ENCODE measurements at regions not wholly inside any gene's neighbourhood (a gene's known extent, or its start where the extent isn't known, plus 50 kb on each side); places are given as distances from the start of the nearest gene placed in this dataset.
A peak's percentile ranks its signal among the peaks of the same experiment; 100 is the strongest.
"Not testable (repeated sequence)": the region's sequence is repeated elsewhere in the genome, so short reads cannot be mapped to it uniquely, and the experiment has no call there.

DNA sequence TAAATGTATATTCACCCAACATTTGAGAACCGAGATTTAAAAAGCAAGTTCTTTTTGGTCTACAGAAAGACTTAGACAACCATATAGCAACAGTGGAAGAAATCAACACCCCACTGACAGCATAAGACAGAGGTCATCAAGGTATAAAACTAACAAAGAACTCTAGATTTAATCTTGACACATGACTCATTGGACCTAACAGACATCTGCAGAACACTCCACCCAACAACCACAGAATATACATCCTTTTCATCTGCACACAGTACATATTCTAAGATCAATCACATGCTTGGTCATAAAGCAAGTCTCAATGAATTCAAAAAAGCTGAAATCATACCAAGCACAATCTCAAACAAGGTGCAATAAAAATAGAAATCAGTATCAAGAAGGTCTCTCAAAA lies 65.8 kb downstream of the SPIN4 start:
- no peak for DNase-seq

DNA sequence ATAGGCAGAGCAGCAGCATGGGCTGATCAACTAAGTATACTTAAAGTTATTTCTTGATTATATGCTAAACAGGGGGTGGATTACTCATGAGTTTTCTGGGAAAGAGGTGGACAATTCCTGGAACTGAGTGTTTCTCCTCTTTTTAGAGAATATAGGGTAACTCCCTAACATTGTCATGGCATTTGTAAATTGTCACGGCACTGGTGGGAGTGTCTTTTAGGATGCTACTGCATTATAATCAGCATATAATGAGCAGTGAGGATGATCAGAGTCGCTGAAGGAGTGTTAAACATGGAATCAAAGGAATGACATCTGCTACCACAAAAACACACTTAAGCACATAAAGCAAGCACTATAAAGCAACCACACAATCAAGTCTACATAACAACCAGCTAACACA lies 66.5 kb downstream of the SPIN4 start:
- DNase-seq = no peak

DNA sequence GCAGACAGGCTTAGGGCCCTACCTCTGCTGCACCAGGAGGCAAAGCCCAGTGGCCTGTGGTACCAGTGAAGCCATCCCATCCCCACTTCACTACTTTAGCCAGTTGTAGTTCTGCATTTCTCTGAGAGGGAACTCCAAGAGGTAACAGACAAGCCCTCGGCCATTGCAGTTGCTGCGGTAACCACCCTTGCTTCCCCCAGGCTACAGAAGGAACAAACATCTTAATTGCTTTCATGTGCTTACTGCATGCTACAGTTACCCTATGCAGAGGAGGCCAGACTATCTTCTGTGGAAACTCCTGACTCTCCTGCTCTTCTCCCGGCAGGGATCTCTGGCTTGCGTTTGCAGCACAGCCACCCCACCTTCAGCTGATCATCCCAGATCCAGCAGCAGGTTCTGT lies 67.8 kb downstream of the SPIN4 start:
- DNase-seq = no peak

DNA sequence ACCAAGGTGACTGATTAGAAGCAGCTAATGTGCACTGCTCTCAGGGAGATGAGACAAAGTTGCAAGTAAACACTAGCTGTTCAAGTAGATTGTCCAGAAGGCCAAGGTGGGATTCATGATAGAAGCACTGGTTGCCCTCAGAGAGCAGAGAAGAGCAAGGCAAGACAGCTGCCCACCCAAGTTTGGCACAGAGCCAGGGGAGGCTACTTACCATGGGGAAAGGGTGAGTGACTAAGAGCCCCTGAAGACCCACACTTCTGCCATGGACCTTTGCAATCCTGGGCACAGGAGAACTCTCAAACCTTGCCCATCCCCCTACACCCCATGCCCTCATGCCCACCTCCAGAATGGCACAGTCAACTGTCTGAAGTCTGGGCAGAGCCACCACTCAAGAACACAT lies 68.3 kb downstream of the SPIN4 start:
- no peak for DNase-seq

DNA sequence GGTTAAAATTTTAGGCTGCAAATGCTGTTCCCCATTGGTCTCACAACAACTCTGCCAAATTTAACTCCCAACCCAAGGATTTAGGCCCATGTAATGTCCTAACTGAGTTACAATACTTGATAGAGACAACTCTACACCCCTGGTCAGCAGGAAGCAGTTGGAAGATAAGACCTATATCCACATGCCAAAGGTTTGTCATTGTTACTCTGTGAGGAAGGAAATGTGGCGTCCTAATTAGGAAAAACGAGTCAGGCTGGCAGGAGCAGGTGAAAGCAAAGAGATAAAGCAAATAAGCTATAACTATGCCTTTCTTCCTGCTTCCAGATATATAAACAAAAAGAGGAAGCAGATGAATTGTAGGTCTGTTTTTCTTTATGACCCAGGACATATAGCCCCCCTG lies 69.1 kb downstream of the SPIN4 start:
- DNase-seq = no peak

DNA sequence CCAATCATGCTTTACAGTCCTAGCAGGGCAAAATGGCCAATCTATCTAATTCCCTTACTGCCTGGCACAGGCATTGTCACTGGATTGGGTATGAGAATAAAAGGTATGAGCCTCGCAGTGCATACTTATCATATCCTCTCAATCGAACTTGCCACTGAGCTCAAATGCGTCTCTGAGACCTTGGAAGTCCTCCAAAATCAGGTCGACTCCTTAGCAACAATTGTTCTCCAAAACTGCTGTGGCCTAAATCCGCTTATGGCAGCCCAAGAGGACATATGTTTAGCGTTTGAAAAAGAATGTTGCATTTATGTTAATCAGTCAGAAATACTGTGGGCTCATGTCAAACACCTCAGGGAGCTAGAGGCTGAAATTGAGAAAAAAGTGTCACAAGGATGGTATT lies 69.7 kb downstream of the SPIN4 start:
- no peak for DNase-seq

DNA sequence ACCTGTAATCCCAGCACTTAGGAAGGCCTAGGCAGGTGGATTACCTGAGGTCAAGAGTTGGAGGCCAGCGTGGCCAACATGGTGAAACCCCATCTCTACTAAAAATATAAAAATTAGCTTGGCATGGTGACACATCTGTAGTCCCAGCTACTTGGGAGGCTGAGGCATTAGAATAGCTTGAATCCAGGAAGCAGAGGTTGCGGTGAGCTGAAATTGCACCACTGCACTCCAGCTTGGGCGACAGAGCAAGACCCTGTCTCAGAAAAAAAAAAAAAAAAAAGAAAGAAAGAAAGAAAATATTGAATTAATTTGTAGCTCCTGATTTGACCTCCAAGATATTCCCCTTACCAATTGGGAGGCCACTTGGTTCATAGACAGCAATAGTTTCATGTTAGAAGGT lies 73.7 kb downstream of the SPIN4 start:
- not testable (repeated sequence) for DNase-seq

DNA sequence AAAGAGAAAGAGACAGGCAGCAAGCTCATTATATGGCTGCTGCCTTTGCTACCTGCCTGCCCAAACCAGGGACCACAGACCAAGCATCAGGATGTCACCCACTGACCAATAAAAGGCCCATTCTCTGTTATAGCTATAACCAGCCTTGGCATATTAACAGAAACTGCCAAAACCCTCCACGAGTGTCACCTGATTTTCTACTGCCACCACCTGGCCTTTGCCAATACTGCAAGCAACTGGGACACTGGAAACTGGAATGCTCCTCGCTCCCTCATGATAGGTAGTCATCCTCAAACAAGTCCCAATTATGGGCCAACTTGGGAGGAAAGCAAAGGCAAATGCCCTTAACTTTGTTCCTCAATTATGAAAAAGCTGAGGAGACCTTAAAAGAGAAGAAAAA lies 76.0 kb downstream of the SPIN4 start:
- peak; percentile 1 for DNase-seq

DNA sequence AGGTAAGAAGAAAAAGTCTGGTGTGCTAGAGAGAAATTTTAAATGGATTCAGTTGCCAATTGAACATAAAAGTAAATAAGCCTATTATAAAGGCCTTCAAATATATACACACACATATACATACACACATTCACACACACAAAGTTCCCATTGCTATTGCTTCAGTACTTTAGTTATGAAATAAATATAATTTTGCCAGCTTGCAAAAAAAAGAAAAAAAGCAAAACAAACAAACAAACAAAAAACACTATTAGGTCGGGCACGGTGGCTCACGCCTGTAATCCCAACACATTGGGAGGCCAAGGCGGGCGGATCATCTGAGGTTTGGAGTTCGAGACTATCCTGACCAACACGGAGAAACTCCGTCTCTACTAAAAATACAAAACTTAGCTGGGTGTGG lies 80.3 kb downstream of the SPIN4 start:
- no peak for DNase-seq

DNA sequence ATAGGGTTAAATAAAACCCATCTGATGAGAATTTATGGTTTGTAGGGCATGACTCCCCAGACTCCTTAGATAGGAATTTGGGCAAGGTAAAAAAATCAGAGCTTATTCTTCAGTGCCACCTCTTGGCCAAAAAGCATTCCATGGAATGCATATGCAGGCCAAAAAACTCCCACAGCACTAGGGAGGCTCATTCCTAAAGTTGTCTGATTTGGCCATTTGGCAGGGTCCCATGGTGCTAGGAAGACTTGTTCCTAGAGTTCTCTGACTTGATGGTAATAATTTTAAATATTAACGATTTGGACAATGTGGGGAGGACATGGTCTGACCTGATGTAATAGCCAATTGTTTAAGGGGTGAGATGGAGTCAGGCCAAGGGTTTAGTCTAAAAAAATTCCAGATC lies 93.0 kb downstream of the SPIN4 start:
- DNase-seq = no peak

DNA sequence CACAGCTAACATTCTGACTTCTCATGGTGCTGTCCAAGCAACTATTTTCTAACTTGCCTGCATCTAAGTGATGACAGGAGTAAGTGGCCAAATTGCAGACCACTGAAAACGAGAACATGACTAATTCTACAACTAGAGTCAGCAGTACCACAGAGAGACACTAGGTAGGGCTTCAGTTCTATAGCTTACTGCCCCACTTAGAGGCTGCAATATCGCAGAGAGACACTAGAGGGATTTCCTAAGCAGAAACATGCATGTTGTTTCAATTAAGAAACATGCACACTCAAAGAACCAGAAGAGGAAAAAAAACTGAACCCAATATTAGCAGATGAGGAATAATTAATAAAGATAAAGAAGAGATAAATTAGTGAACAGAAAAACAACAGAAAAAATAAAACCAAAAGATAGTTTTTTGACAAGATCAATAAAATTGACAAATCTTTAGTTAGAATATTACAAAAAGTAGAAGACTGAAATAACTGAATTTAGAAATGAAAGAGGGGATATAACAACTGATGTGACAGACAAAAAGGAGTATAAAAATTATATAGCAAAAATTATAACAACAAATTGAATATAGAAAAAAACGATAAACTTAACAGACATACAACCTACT lies 100.8 kb downstream of the SPIN4 start:
- peak; percentile 4 for DNase-seq

DNA sequence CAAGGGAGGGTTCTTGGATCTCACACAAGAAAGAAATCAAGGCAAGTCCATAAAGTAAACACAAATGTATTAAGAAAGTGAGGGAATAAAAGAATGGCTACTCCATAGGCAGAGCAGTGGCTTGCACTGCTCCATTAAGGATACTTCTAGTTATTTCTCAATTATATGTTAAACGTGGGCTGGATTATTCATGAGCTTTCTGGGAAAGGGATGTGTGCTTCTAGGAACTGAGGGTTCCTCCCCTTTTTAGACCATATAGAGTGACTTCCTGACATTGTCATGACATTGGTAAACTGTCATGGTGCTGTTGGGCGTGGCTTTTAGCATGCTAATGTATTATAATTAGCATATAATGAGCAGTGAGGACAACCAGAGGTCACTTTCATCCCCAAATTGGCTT lies 108.4 kb downstream of the SPIN4 start:
- DNase-seq = not testable (repeated sequence)

DNA sequence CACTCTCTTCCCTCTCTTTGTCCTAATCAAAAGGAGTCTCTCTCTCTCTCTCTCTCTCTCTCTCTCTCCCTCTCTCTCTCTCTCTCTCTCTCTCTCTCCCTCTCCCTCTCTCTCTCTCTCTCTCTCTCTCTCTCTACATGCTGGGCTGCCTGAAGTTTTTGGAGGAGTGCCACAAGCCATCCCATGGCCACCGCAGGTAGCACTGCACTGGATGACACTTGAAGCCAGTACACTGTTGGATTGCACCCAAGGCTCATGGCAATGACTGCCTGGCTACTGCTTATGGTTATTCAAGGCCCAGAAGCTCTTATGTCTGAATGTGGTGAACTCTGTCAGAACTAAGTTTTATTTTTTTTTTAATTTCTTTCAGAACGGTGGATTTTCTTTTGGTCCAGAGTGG lies 115.2 kb downstream of the SPIN4 start:
- DNase-seq = not testable (repeated sequence)

DNA sequence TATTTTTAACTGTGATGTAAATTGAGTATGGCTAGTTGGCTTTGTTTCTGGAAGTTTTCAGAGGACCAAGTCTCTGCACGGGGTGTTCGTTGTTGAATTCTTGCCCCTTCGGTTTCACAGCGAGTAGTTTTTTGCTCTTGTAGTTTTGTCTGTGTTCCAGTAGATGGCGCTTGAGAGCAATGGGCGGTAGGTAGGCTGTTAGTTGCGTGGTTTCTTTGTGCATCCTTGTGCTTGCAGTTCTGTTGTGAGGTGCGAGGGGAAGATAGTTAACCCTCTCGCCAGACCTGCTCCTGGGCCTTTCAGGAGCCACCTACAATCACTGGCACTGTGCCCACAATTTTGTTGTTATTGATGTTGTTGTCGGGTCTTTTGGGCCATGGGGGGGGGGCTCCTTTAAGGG lies 118.1 kb downstream of the SPIN4 start:
- DNase-seq = not testable (repeated sequence)

DNA sequence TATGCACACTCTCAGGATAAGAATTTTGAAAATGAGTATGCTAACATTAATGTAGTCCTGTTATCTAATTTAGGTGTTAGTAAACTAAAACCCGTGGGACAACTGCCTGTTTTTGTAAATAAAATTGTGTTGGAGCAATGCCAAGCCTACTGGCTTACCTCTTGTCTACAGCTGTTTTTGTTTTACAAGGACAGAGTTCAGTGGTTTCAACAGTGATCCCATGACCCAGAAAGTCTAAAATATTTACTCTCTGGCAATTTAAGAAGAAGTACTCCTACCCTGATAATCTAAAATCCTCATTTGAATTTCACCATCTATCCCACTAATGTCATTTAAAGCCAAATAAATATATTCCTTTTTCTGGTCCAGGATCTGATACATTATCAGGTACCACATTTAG lies 132.9 kb downstream of the SPIN4 start:
- DNase-seq = not testable (repeated sequence)

DNA sequence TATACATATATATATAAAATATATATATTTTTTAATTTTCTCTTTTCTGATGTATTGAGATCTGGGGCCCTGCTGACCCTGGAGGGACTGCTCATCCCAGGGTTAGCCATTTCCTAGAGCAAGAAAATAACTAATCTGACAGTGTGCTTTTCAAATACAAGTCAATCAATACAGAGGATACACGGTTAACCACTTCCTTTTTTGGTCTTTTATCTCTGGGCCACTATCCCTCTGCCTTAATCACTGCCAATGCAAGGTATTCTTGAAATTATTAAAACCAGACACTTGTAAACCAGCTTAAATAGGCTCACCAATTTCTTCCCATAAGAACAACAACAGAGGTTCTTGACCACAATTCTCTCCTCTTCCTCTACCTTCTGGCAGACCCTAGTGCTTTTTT lies 133.6 kb downstream of the SPIN4 start:
- DNase-seq = not testable (repeated sequence)

DNA sequence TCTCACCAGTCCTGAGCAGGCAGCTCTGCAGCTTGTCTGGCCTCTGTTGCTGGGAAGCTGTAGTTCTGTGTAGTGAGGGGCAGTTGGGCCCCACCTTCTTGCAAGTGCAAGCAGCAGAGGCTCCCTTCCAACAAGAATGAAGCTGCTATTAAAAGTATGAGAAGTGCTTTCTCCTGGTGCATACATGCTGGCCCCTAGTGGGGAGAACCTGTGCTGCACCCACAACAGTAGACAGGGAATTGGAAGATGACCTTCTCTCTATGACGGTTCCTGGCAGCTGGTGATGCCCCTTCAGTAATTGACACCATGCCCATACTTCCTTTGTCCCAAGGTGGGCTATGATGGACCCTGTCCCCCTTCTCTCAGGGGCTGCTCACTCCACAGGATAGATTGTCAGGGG lies 141.5 kb downstream of the SPIN4 start:
- DNase-seq = not testable (repeated sequence)

DNA sequence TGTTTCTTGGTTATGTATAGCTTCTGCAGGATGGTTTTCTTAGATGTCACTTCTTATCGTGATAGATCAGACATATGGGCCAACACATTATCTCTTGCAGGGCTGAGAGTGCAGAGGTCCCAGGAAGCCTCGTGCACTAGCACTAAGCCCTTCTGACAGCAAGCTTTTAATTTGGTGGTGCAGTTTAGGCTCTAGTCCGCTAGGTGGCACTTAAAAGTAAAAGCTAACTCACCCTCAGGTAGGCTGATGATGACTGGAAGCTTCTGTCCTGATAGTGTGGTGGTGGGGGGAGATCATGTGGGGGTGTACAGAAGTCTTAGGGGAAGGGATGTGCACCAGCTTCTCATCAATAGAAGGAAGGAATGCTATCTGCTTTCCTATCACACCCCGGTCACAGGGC lies 142.0 kb downstream of the SPIN4 start:
- not testable (repeated sequence) for DNase-seq

DNA sequence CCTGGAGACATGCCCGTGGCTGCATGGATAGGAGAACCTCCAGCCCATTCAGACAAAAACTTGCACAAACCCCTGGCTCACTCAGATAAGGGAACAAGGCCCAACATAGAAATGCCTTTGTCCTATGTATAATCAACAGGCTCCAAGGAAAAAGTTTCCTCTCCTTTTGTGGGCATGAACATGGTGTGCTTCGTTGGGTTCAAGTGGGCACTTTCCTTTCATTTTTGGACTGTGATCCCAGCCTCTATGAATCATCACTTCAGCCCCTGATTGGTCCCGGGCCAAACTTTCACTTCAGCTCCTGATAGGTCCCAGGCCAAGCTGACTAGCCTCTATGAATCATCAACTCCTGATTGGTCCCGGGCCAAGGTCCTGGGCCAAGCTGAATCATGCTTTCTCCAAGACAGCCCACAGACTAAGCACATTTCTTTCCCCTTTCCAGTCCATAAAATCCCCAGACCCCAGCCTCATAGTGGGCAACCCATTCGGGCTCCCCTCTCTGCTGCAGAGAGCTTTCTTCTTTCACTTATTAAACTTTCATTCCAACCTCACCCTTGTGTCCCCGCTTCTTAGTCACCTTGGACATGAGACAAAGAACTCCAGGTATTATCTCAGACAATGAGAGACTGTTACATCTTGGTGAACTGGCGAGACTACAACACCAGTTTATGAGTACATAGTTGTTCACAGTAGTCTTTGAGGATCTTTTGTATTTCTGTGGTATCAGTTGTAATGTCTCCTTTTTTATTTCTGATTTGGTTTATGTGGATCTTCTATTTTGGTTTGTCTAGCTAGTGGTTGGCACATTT lies 146.7 kb downstream of the SPIN4 start:
- DNase-seq = not testable (repeated sequence)

DNA sequence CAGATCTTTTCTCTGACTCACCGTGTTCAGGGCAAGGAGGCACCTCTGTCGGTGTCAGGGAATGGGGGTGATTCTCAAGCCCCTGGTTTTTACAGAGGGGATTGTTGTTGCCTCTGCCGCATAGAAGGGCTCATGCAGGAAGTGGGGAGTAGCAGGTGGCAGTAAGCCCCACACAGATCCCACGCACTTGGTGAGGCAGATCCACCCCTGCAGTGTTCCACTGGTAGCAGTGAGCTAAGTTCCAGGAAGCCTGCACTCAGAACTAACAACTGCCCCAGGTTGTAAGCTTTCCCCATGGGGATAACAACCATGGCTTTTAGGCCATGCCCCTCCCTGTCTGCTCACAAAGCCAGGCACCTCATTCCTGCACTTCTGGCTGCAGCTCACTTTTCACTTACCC lies 149.1 kb downstream of the SPIN4 start:
- not testable (repeated sequence) for DNase-seq

DNA sequence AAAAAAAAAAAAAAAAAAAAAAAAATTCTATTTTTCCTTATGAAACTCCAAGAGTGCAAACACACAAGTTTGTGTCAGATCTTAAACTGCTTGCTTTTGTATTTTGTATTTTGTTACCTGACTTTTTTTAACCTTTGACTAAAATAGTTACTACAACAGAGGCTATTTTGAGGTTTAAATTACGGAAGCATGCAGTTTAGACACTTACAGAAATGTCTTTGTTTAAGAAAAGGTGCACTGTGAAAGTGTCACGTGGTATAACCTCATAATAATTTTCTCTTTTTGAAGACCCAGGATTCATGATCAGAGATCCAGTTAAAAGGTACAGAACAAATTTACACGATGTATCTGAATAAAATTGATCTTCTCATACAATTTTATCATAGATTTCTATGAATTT lies 152.4 kb downstream of the SPIN4 start:
- not testable (repeated sequence) for DNase-seq

DNA sequence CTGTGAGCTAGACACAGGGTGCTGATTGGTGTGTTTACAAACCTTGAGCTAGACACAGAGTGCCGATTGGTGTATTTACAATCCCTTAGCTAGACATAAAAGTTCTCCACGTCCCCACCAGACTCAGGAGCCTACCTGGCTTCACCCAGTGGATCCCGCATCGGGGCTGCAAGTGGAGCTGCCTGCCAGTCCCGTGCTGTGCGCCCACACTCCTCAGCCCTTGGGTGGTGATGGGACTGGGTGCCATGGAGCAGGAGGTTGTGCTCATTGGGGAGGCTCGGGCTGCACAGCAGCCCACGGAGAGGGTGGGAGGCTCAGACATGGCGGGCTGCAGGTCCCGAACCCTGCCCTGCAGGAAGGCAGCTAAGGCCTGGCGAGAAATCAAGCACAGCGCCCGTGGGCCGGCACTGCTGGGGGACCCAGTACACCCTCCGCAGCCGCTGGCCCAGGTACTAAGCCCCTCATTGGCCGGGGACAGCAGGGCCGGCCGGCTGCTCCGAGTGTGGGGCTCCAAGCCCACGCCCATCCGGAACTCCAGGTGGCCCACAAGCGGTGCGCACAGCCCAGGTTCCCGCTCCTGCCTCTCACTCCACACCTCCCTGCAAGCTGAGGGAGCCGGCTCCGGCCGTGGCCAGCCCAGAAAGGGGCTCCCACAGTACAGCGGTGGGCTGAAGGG lies 158.6 kb downstream of the SPIN4 start:
- DNase-seq = not testable (repeated sequence)

DNA sequence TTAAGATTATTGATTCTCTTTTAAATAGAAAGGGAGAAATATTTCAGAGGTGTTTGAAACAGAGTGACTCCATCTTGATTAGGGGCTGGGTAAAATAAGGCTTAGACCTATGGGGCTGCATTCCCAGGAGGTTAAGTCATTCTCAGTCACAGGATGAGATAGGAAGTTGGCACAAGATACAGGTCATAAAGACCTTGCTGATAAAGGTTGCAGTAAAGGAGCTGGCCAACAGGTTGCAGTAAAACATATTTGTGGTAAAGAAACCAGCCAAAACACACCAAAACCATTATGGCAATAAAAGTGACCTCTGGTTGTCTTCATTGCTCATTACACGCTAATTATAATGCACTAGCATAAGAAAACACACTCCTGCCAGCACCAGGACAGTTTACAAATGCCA lies 165.0 kb downstream of the SPIN4 start:
- DNase-seq = no peak

DNA sequence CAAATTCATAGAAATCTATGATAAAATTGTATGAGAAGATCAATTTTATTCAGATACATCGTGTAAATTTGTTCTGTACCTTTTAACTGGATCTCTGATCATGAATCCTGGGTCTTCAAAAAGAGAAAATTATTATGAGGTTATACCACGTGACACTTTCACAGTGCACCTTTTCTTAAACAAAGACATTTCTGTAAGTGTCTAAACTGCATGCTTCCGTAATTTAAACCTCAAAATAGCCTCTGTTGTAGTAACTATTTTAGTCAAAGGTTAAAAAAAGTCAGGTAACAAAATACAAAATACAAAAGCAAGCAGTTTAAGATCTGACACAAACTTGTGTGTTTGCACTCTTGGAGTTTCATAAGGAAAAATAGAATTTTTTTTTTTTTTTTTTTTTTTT lies 171.3 kb downstream of the SPIN4 start:
- not testable (repeated sequence) for DNase-seq

Measured in T-helper 9 cell (primary cell).